ENCODE measurements at regions not wholly inside any gene's neighbourhood (a gene's known extent, or its start where the extent isn't known, plus 50 kb on each side); places are given as distances from the start of the nearest gene placed in this dataset.

DNA sequence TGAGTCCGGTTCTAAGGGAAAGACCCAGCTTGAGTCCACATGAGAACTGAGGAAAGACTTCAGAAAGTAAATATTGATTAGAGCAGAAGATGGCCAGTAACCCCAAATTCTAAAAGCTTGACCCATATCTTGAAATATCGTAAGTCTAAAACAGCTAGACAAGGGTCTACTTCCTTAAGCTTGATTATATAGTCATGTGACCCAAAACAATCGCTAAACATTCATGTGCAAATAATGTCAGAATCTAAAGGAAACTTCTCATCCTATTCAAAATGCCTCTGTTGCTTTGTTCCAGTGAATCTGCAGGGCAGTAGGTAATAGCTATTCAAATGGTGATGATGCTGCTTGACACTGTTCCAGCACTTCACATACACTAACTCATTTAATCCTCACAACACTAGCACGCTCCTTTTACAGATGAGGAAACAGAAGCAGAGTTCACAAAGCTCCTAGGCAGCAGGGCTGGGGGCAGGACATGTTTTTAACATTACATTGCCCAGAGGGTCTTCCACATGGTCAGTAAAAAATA lies 52.6 kb downstream of the TCF20 start:
- Histone ChIP-seq H3K36me3 (ENCODE audit: control insufficient read depth, insufficient read depth, low read length) (peaks cover 24% of the 10 kb centered on the region), H3K27me3 (replicated peaks; ENCODE audit: control insufficient read depth, insufficient read depth, low read length, poor library complexity, severe bottlenecking) (no peaks in the 10 kb centered on the region), H3K4me1 (ENCODE audit: control insufficient read depth, insufficient read depth, low read length, poor library complexity, severe bottlenecking) (peaks cover 12% of the 10 kb centered on the region), H3K4me3 (ENCODE audit: insufficient read depth, low read depth, low read length, poor library complexity, severe bottlenecking) (no peak overlapping the region), H3K27ac (ENCODE audit: insufficient read depth, low read length, poor library complexity, severe bottlenecking) (peak overlapping the region; percentile 42), H3K9me3 (ENCODE audit: control insufficient read depth, low read length) (no peaks in the 10 kb centered on the region)
- no peak for DNase-seq

GRCh38 chr22:42217019-42217751 lies 53.3 kb downstream of the TCF20 start:
- no peak overlapping the region for H3K4me3 ChIP-seq (ENCODE audit: insufficient read depth, low read depth, low read length, poor library complexity, severe bottlenecking)
- no peak for DNase-seq
- no peaks in the 10 kb centered on the region for H3K9me3 ChIP-seq (ENCODE audit: control insufficient read depth, low read length)
- H3K27me3 ChIP-seq (replicated peaks; ENCODE audit: control insufficient read depth, insufficient read depth, low read length, poor library complexity, severe bottlenecking), result no peaks in the 10 kb centered on the region
- H3K27ac ChIP-seq (ENCODE audit: insufficient read depth, low read length, poor library complexity, severe bottlenecking), result peak overlapping the region; percentile 42
- peaks cover 9% of the 10 kb centered on the region for H3K4me1 ChIP-seq (ENCODE audit: control insufficient read depth, insufficient read depth, low read length, poor library complexity, severe bottlenecking)
- peaks cover 31% of the 10 kb centered on the region for H3K36me3 ChIP-seq (ENCODE audit: control insufficient read depth, insufficient read depth, low read length)

- no peaks in the 10 kb centered on the region for H3K27me3 ChIP-seq (replicated peaks; ENCODE audit: control insufficient read depth, insufficient read depth, low read length, poor library complexity, severe bottlenecking)
- no peaks in the 10 kb centered on the region for H3K9me3 ChIP-seq (ENCODE audit: control insufficient read depth, low read length)
- H3K4me1 ChIP-seq (ENCODE audit: control insufficient read depth, insufficient read depth, low read length, poor library complexity, severe bottlenecking), result peaks cover 9% of the 10 kb centered on the region
- H3K27ac ChIP-seq (ENCODE audit: insufficient read depth, low read length, poor library complexity, severe bottlenecking), result no peak overlapping the region
- DNase-seq, result no peak
- no peak overlapping the region for H3K4me3 ChIP-seq (ENCODE audit: insufficient read depth, low read depth, low read length, poor library complexity, severe bottlenecking)
- peaks cover 54% of the 10 kb centered on the region for H3K36me3 ChIP-seq (ENCODE audit: control insufficient read depth, insufficient read depth, low read length)
These were observed 55.6 kb downstream of the TCF20 start for GRCh38 chr22:42214633-42215415.

DNA sequence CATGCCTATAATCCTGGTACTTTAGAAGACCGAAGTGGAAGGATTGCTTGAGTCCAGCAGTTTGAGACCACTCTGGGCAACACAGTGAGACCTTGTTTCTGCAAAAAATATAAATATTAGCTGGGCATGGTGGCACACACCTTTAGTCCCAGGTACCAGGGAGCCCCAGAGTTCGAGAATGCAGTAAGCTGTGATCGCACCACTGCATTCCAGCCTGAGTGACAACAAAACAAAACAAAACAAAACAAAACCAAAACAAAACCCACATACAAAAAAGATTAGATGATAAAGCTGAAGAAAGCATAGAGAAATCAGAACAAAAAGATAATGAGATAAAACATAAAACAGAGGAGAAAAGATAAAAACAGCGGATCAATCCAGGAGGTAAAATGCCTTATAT lies 62.1 kb downstream of the TCF20 start:
- peaks cover 19% of the 10 kb centered on the region for H3K4me1 ChIP-seq (ENCODE audit: control insufficient read depth, insufficient read depth, low read length, poor library complexity, severe bottlenecking)
- no peak overlapping the region for H3K4me3 ChIP-seq (ENCODE audit: insufficient read depth, low read depth, low read length, poor library complexity, severe bottlenecking)
- H3K36me3 ChIP-seq (ENCODE audit: control insufficient read depth, insufficient read depth, low read length), result peaks cover 37% of the 10 kb centered on the region
- no peak for DNase-seq
- H3K9me3 ChIP-seq (ENCODE audit: control insufficient read depth, low read length), result no peaks in the 10 kb centered on the region
- no peak overlapping the region for H3K27ac ChIP-seq (ENCODE audit: insufficient read depth, low read length, poor library complexity, severe bottlenecking)
- H3K27me3 ChIP-seq (replicated peaks; ENCODE audit: control insufficient read depth, insufficient read depth, low read length, poor library complexity, severe bottlenecking), result no peaks in the 10 kb centered on the region

DNA sequence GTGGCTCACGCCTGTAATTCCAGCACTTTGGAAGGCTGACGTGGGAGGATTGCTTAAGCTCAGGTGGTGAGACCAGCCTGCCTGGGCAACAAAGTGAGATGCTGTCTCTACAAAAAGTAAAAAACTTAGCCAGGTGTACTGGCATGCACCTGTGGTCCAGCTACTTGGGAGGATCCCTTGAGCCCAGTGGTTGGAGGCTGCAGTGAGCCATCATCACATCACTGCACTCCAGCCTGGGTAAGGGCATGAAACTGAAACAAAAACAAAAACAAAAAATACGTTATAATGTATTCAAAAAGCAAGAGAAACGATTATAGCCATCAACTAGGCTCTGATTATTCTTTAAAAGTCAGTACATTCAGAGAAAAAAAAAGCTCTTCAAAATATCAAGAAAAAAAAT lies 62.5 kb downstream of the TCF20 start:
- DNase-seq, result no peak
- no peak overlapping the region for H3K27ac ChIP-seq (ENCODE audit: insufficient read depth, low read length, poor library complexity, severe bottlenecking)
- no peaks in the 10 kb centered on the region for H3K27me3 ChIP-seq (replicated peaks; ENCODE audit: control insufficient read depth, insufficient read depth, low read length, poor library complexity, severe bottlenecking)
- peaks cover 33% of the 10 kb centered on the region for H3K36me3 ChIP-seq (ENCODE audit: control insufficient read depth, insufficient read depth, low read length)
- H3K9me3 ChIP-seq (ENCODE audit: control insufficient read depth, low read length), result no peaks in the 10 kb centered on the region
- no peak overlapping the region for H3K4me3 ChIP-seq (ENCODE audit: insufficient read depth, low read depth, low read length, poor library complexity, severe bottlenecking)
- peaks cover 23% of the 10 kb centered on the region for H3K4me1 ChIP-seq (ENCODE audit: control insufficient read depth, insufficient read depth, low read length, poor library complexity, severe bottlenecking)

- Histone ChIP-seq H3K4me3 (ENCODE audit: insufficient read depth, low read depth, low read length, poor library complexity, severe bottlenecking) (no peak overlapping the region), H3K27me3 (replicated peaks; ENCODE audit: control insufficient read depth, insufficient read depth, low read length, poor library complexity, severe bottlenecking) (no peaks in the 10 kb centered on the region), H3K27ac (ENCODE audit: insufficient read depth, low read length, poor library complexity, severe bottlenecking) (no peak overlapping the region), H3K4me1 (ENCODE audit: control insufficient read depth, insufficient read depth, low read length, poor library complexity, severe bottlenecking) (peaks cover 31% of the 10 kb centered on the region), H3K9me3 (ENCODE audit: control insufficient read depth, low read length) (no peaks in the 10 kb centered on the region), H3K36me3 (ENCODE audit: control insufficient read depth, insufficient read depth, low read length) (peaks cover 5% of the 10 kb centered on the region)
- DNase-seq, result no peak
These were observed 66.8 kb downstream of the TCF20 start for GRCh38 chr22:42203609-42204008.

- Histone ChIP-seq H3K27ac (ENCODE audit: insufficient read depth, low read length, poor library complexity, severe bottlenecking) (peak overlapping the region; percentile 54), H3K9me3 (ENCODE audit: control insufficient read depth, low read length) (no peaks in the 10 kb centered on the region)
- peak; percentile 21 to 36 (median 23) for DNase-seq
These were observed 67.8 kb downstream of the TCF20 start for GRCh38 chr22:42202669-42203068.

DNA sequence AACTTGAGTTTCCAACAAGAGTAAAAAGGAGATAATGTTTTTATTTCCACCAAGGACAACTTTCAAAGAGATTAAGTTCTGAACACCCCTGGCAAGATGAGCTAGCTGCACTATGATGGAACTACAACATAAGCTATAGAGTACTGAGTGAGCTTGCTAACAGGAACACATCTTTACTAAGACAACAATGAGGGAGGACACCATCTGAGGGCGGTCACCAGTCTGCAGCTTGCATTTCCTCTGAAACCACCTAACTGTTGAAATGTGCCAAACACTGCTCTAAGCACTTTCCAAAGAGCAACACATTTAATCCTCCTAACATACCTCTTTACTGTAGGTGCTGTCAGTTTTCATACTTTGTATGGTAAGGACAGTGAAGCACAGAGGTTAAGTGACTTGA lies 68.4 kb downstream of the TCF20 start:
- Histone ChIP-seq H3K27me3 (replicated peaks; ENCODE audit: control insufficient read depth, insufficient read depth, low read length, poor library complexity, severe bottlenecking) (no peaks in the 10 kb centered on the region), H3K27ac (ENCODE audit: insufficient read depth, low read length, poor library complexity, severe bottlenecking) (peak overlapping the region; percentile 54), H3K9me3 (ENCODE audit: control insufficient read depth, low read length) (no peaks in the 10 kb centered on the region), H3K4me1 (ENCODE audit: control insufficient read depth, insufficient read depth, low read length, poor library complexity, severe bottlenecking) (peaks cover 25% of the 10 kb centered on the region), H3K4me3 (ENCODE audit: insufficient read depth, low read depth, low read length, poor library complexity, severe bottlenecking) (peak overlapping the region; percentile 28), H3K36me3 (ENCODE audit: control insufficient read depth, insufficient read depth, low read length) (peaks cover 5% of the 10 kb centered on the region)
- peak in 2 of 3 donors; percentile 11 to 16 for DNase-seq

More at GRCh38 chr22:42202669-42203068, 67.8 kb downstream of the TCF20 start:
- Histone ChIP-seq H3K4me1 (ENCODE audit: control insufficient read depth, insufficient read depth, low read length, poor library complexity, severe bottlenecking) (peaks cover 25% of the 10 kb centered on the region), H3K36me3 (ENCODE audit: control insufficient read depth, insufficient read depth, low read length) (peaks cover 5% of the 10 kb centered on the region), H3K27me3 (replicated peaks; ENCODE audit: control insufficient read depth, insufficient read depth, low read length, poor library complexity, severe bottlenecking) (no peaks in the 10 kb centered on the region), H3K4me3 (ENCODE audit: insufficient read depth, low read depth, low read length, poor library complexity, severe bottlenecking) (peak overlapping the region; percentile 28)

DNA sequence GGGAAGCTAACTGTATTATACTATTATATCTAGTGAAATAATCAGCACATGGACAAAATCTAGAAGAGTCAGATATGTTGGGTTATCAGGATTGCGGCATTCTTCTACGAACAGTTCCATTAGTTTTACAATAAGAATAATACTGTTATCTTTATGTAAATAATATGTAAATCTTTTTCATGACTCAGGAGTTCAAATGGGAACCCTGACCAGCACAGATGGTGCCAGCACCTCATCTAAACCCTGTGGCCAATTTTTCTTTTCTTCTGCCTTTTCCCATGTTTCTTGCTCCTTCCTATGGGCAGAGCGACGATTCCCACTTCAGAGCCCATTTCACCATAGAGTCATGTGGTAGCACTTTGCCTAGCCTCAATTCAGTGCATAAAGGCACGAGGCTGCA lies 68.4 kb upstream of the CYP2D6 start:
- no peak overlapping the region for H3K27ac ChIP-seq (ENCODE audit: insufficient read depth, low read length, poor library complexity, severe bottlenecking)
- peaks cover 23% of the 10 kb centered on the region for H3K4me1 ChIP-seq (ENCODE audit: control insufficient read depth, insufficient read depth, low read length, poor library complexity, severe bottlenecking)

DNA sequence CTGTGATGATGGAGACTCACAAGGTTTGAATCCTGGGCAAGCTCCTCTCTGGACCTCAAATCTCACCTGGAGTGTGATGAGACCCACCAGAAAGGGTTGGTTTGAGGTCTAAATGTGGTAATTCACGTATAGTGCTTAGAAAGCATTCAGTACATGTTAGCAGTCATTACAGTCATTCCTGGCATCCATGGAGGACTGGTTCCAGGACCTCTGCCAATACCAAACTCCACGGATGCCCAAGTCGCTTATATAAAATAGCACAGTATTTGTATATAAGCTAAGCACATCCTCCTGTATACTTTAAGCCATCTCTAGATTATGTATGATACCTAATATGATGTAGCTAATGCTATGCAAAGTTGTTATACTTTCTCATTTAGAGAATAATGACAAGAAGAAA lies 67.6 kb upstream of the CYP2D6 start:
- Histone ChIP-seq H3K27me3 (replicated peaks; ENCODE audit: control insufficient read depth, insufficient read depth, low read length, poor library complexity, severe bottlenecking) (no peaks in the 10 kb centered on the region), H3K9me3 (ENCODE audit: control insufficient read depth, low read length) (no peaks in the 10 kb centered on the region), H3K27ac (ENCODE audit: insufficient read depth, low read length, poor library complexity, severe bottlenecking) (no peak overlapping the region), H3K4me3 (ENCODE audit: insufficient read depth, low read depth, low read length, poor library complexity, severe bottlenecking) (no peak overlapping the region), H3K4me1 (ENCODE audit: control insufficient read depth, insufficient read depth, low read length, poor library complexity, severe bottlenecking) (peaks cover 16% of the 10 kb centered on the region), H3K36me3 (ENCODE audit: control insufficient read depth, insufficient read depth, low read length) (peaks cover 5% of the 10 kb centered on the region)
- no peak for DNase-seq

More for the DNA sequence above, 68.4 kb upstream of the CYP2D6 start:
- Histone ChIP-seq H3K9me3 (ENCODE audit: control insufficient read depth, low read length) (no peaks in the 10 kb centered on the region), H3K4me3 (ENCODE audit: insufficient read depth, low read depth, low read length, poor library complexity, severe bottlenecking) (no peak overlapping the region), H3K36me3 (ENCODE audit: control insufficient read depth, insufficient read depth, low read length) (peaks cover 5% of the 10 kb centered on the region), H3K27me3 (replicated peaks; ENCODE audit: control insufficient read depth, insufficient read depth, low read length, poor library complexity, severe bottlenecking) (no peaks in the 10 kb centered on the region)
- DNase-seq, result no peak
